ENCODE measurements at regions not wholly inside any gene's neighbourhood (a gene's known extent, or its start where the extent isn't known, plus 50 kb on each side); places are given as distances from the start of the nearest gene placed in this dataset.

DNA sequence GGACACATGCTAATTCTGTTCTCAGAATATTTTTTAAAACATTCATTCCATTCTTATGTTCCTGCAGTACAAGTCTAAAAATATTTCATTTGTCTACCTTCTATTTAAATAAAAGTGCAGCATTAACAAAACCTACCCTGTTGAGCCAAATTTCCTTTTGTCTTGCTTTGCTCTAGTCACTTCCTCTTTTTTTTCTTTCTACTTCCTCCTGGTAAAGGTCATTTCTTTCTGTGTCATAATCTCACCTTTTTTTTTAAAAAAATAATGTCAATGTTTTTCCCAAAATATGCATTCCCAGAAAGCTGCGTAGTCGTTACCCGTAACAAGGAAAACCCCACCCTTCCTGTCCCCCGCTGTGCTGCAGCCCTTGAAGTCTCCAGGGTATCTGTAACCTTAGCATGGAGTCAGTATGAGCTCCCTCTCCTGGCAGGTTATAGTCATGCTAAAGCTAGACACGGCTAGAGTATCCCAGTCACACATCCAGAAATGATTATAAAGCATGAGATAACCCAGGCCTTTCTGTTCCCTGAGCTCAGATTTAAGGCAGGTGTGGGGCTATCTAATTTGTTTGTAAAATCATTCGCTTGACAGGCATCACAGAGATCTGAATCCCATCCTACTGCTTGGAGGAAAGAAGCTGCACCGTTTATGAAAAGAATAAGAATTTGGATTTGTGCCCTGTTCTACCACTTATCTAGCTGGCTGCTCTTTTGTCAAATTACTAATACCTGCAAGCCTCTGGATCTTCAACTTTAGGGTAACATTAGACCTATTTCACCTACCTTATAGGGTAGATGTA is 51.1 kb upstream of the EED start:
- peak; percentile 65 to 70 for DNase-seq

DNA sequence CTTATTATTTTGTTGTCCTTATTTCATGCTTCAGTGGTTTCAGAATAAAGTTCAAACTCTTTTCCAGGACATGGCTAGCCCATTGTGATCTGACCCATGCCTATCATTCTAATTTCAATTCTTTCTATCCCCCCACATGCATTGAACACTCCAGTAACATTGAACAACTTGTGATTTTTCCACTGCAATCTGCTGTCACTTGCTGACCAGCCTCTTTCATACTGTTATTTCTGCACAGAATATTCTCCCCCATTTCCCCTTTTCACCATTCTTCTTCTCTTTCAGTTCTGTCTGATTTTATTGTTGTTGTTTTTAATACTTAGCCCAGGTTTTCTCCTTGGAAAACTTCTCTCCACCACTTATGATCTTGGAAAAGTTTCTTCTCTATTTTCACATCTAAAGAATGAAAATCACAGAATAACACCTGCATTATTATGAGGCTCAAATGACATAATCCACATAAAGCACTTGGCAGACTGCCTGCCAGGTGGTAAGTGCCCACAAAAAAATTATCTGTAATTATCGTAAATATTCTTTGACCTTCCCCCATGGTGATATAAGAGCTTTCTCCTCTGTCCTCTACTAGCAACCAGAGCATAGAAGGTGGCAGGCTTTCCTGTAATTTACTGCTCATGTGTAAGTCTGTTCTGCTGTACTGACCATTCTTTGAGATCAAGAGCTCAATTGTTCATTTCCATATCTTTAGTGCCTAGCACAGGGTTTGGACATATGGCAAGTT is 51.9 kb upstream of the EED start:
- DNase-seq = no peak

DNA sequence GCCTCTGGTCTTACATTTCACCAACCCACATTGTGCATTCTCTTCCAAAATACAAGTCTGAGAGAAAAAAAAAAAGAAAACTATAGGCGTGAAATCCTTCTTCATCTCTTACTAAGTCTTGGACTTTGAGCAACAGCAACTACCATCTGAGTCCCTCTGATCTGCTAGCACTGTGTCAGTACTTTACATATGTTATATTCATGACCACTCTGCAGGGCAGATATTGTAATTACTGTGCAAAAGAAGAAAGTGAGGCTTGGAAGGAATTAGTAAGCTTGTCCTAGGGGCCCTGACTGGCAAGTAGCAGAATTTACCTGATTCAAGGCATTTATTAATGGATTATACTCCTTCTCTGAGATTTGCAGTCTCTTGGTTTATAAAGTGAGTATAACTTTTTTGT is 52.7 kb upstream of the EED start:
- no peak for DNase-seq

DNA sequence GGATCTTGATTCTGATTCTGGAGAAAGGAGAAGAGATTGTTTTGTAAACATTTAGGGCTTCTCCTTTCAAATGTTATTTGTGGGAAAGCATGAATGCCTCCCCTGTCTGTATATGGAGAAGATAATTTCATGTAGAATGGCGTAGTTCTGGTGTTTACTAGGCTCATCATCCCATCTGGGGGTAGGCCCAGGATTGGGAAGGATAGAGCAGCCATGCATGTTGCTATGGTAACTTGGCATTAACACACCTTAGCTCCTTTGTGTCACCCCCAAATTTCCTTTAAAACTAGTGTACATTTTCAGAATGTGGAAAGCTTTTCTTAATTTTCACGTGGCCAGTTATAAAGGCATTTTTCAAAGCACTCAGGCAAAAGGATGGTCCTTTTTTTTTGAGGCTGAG is 57.5 kb upstream of the EED start:
- no peak for DNase-seq

DNA sequence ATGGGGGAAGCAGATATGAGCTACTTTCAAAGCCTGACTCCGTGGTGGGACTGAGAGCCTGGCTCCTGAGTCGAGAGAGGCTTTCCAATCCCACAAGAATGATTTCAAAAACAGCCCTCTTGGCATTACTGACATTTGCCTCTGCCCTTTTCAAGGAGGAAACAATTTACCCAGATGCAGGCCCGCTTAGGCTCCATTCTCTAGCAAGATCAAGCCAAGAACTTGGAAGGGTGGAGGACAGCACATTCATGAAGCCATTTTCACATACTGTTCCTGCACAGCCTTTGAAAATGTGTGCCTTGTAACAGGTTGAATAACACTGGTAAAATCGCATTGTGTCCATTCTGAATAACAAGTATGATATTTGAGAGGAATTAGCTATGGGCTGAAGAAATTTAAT is 58.2 kb upstream of the EED start:
- DNase-seq = no peak

DNA sequence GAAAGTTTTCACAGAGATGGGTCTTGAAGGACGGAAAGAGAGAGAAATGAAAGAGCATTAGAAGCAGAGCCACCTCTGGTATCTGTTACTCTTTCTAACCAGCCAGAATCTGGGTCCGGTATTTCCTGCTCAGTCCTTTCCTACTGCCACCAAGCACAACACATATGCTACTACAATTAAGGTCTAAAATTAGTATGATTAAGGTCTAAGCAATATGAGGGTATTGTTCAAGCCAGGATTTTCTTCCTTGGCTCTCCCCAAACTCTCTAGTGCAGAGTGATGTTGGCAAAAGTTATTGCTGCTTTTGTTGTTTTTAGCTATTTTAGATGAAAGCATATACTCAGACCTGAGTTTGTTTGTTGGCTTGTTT is 59.2 kb upstream of the EED start:
- DNase-seq = no peak

DNA sequence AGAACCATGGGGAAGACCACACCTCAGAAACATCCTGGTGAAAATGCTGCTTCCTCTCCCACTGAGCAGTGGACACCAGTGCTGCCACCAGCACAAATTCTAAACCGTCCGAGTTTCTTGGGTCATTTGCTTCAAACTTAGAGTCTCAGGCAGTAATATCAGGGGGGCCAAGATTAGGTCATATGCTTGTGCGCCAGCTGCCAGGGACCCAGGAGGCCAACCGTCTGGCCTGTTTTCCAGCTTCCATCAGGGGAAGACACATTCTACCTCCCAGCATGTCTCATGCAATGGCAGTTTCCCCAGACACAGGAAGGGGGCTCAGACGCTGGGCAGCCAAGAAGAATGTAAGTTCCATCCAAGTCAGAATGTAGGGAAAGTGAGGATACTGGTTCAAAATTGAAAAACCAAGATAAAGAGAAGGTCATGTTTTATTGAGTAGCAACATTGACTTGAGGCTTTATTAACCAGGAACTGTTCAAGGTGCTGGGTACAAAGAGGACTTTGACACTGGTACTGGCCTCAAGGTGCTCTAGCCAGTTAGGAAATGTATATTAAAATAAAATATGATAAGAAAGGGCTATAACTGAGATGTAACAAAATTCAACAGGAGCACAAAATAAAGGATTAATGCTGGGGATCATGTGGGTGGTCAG is 59.7 kb upstream of the EED start:
- no peak for DNase-seq

DNA sequence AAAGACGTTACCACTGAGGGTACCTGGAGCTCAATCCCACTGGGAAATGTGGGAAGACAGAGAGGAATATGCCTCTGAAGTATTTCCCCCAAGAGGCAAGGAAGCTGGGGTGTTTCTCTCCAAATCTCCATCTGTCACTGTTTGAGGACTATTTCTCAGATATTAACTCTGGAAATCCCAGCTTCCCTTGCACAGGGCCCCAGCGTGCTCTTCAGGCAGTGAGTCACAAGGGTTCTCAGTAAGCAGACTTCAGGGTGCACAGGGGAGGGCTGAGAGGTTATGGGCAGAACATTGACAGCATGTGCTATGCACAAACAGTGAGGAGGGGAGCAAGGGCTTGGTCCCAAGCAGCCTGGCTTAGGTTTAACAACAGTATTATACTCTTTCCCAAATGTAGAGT is 60.9 kb upstream of the EED start:
- peak; percentile 82 to 85 for DNase-seq

DNA sequence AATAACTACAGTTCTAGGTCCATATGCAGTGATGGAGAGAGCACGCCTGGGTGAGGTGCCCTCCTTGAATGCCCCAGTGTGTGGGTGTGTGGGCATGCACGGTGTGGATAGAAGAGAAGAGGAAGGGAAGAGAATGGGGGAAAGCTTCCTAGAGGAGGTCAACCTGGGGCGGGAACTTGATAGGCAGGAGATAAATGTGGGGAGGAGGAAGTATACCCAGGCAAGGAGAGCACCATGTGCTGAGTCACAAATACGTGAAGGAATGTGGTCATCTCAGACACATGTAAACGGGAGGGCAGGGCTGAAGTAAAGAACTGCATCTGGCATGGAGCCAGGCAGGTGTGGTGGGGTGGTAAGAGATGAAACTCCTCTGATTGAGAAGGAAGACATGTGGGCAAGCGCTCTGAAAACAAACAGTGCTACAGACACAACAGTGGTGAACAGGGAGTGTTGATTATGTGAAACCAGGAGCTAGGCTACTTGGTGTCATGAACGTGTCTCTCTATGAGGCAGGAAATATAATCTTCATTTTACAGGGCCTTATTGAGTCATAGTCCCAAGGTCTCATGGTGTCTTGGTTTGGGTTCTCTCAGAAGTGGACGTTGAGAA is 61.5 kb upstream of the EED start:
- peak in 1 of 2 donors; percentile 51 for DNase-seq

DNA sequence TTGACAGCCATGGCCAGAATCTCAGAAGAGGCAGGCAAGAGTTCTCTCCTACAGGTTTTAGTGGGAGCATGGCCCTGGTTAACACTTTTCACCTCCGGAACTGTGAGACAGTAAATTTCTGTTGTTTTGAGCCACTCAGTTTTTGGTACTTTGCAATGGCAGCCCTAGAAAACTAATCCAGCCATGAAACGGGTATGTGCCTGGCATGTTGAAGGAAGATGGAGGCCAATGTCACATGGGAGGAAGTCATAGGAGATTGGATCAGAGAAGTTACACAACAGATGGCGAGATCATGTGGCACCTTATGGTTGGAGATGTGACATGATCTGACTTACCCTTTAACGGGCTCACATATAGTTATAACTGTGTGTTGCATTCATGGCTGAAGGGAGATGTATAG is 63.2 kb upstream of the EED start:
- DNase-seq = peak in 1 of 2 donors; percentile 61

DNA sequence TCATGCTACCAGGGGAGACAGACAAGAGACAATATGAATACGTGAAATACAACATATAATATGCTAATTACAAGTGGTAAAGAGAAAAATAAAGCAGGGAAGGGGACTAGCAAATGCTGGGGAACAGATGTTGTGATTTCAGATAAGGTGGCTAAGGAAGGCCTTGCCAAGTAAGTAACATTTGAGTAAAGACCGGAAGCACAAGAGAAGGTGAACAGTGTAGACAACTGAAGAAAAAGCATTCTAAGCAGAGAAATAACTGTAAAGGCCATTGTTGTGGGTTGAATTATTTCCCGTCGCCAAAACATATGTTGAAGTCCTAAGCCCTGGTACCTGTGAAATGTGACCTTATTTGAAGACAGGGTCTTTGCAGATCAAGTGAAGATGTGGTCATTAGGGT is 63.7 kb upstream of the EED start:
- DNase-seq = no peak

DNA sequence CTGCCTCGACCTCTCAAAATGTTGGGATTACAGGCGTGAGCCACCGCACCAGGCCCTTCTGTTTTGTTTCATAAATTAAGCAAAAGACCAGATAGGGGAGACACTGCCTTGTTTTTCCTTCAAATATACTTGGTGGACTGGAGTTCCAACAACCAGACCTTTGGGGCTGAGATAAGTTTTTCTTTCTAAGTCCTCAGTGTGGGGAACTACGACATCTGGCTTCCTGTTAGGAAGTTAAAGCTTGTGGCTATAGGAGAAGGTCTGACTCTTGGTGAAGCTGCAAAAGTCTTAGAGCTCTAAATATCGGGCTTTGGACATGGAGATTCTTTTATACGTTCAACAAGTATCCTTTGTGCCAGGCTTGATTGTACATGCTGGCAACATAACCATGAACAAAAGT is 64.1 kb upstream of the EED start:
- peak in 1 of 2 donors; percentile 51 for DNase-seq

DNA sequence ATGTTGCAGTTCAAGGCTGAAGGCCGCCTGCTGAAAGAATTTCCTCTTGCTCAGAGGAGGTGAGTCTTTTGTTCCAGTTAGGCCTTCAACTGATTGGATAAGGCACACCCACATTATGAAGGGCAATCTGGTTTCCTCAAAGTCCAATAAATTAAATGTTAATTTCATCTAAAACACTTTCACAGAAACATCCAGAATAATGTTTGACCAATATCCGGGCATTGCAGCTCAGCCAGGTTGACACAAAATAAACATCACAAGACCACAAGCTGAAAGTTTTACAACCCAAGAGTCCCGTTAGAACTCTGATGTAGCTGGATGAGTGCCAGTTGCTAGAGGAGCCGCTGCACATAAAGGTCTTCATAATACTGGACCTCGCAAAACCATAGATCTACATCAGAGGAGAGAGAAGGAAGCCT is 64.9 kb upstream of the EED start:
- DNase-seq = no peak

DNA sequence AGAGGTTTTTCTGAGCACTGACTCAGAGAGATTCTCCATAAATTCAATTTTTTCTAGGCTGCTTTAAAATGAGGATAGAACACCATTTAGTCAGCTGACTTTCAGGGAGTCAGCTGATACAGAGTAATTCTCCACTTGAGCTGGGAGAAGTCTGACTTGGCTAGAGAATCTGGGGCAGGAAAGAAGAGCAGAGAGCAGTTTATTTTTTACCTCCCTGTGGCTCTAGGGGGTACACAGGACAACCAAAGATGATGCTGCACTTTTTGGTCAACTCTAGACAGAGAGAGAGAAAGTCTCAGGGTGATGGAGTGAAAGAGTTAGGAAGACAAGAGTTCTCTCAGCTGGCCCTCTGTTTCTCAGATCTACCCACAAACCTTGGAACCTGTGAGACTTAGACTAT is 67.3 kb upstream of the EED start:
- DNase-seq = no peak

DNA sequence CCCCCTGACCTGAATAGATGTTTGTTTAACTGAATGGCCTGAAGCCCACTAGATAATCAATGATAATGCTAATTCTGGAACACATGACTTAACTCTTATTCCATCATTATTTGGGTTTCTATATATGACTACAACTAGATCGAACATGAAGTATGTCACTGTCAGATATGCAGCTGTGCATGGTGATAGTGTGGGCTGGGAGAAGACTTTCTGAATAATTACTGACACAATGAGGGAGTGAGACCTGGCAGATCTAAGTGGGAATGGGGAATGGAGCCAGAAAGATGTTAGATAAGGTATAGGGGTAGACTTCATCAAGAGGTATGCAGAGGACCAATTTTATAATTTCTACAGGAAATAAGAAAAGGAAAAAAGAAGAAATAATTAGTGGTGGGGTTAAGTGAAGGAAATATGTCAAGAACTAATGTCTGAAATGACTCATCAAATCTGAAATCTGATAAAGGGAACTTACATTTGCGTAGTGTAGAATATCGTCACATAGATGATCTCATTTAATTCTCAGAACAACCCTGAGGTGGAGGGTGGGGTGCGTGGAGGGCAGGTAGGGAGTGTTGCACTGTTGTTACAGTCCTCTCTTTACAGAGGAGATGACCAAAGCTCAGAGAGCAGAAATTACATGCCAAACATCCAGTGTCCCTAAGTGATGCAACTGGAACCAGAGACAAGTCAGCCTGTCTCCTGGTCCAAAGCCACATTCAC is 68.2 kb upstream of the EED start:
- DNase-seq = peak; percentile 68 to 80

DNA sequence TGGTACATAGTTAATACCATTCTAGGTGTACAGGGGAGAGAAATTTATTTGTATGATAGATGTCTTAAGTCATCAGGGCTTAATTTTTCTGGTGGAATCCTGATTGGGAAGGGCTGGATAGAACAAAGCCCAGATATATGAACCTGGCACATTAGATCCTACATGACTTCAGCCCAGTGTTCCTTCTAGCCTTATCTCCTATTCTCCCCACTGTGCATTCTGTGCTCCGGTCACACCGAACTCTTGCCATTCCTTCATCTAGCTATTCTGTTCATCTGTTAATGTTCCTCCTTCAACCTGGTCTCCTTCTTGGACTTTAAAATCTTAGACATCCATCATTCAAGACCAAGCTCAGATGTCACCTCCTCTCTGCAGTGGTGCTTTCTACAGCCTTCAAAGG is 68.9 kb upstream of the EED start:
- no peak for DNase-seq

DNA sequence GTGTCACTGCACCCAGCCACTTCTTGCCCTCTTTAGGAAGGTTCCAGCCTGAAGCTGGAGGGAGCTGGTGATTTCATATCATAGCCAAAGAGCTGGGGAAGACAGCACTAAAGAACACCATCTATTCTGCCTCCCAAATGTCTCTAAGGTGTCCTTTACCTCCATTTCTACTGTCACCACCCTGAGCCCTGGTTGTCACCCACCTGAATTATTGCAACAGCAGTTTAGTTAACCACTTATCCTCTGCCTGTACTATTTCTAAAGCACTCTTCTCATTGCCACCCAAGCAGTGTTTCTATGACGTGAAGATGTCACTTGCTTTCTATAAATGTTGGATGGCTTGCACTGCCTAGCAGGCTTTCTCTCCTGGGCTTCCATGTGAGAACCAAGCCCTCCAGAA is 69.4 kb upstream of the EED start:
- DNase-seq = no peak

DNA sequence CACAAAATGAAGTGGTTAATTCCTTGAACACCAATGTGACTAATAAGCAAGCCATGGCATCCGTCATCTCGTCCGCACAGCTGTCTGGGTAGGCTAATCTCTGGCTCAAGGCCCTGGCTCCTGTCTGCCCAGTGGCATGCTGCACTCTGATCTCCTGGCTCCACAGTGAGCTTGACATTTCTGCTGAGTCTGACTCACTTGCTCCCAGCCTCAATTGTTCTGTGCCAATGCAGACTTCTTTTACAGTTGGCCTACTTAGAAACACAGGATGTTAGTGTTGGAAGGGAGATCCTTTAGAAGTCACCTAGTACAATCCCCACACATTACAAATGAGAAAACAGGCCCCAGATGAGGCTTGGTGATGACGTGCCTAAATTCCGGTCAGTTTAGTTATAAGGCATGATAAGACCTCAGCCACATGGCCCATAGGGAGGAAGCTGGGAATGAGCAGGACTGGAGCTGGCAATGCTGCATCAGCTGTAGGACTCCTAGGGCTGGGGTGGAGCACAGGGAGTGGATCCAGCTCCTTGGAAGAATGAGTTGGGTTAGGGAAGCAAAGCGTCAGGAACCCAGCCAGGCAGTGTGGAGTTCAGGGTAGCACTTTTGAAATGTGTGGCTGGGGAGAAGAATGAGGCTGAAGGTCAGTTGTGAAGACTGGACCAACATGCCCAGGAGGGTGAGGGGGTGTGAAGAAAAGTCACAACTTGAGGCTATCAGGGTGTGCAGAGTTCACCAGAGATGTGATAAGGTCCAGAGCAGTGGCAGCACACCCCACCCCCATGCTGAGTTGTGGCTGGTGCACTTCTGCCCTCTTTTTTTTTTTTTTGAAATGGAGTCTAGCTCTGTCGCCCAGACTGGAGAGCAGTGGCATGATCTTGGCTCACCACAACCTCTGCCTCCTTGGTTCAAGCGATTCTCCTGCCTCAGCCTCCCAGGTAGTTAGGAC is 70.2 kb upstream of the EED start:
- DNase-seq = no peak

DNA sequence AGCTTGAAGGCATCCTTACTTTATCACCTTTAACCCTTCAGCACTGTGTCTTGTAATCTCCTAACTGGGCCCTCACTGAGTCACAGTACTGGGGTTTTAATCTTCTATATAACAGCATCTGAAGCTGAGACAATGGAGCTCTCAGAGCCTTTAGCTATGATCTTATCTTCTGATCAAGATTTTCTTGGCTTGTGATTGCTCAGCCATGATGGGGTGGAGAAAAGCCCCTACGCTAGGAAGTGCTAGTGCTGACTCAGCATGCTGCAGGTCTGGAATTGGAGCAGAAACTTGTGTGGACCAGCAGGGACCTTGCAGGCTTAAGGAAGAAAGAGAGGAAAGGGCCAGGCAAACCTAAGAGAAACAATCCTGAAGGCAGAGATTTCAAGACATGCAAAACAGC is 71.7 kb upstream of the EED start:
- no peak for DNase-seq

DNA sequence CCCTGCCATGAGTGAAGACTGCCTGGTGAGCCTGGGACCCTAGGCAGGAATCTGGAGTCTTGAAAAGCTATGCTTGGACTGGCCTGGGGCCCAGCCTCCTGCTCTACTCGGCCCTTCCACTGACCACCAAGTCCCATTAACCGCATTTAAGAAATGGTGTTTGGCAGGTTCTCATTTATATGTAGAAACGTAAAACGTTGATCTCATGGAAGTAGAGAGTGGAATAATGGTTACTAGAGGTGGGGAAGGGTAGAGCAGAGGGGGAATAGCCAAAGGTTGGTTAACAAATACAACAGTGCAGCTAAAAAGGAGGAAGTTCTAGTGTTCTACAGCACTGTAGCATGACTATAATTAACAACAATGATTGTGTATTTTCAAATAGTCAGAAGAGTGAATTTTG is 72.9 kb upstream of the EED start:
- DNase-seq = no peak

DNA sequence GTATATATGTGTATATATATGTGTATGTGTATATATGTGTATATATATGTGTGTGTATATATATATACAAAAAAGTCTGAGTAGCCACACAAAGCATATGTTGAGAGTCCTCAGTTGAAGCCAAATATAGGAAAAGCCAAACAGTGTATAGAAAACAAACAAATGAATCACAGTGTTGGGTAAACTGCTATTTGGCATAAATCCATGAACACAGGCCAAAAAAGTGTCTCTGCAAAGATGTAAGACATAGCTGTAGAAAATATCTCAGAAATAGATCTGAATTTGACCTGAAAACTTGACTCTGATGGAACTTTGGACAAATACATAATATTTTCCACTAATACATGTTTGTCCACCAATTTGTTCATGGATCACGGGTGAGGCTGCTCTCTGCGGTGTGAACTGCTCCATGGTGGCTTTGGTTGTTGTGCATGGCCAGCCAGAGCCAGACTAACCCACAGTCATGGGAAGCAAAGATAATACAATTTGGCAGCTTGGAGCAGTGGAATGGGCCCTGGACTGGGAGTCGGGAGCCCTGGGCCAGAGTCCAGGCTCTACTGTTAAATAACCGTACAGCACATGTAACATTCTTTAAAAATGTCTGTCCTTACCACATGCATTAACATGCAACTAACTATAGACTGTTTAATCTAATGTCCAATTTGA is 76.9 kb upstream of the EED start:
- DNase-seq = no peak
